ENCODE measurements at regions not wholly inside any gene's neighbourhood (a gene's known extent, or its start where the extent isn't known, plus 50 kb on each side); places are given as distances from the start of the nearest gene placed in this dataset.

- Histone ChIP-seq H3K4me2 (no peak overlapping the region), H3K4me3 (no peak overlapping the region), H3K9me3 (0 out of 3 replicates have a peak, but pooled peaks cover 4% of the 10 kb centered on the region), H3K4me1 (no peaks in the 10 kb centered on the region), H3K27ac (peak overlapping the region in 1 of 2 experiments; percentile 35; a peak in 1 of 6 replicates)
- WGBS (ENCODE audit: missing lambda C conversion rate), result 13% methylated on average over 1 of the region's 1 CpG
- no peak for FAIRE-seq
- ChIA-PET POLR2A (no interaction called here), CTCF (interaction anchor here (1.0 kb wide), 1 partner anchor 27 kb away, joined by 3 read pairs; no protein-coding TSS in a partner anchor)
- TF ChIP-seq, protein P1, sequence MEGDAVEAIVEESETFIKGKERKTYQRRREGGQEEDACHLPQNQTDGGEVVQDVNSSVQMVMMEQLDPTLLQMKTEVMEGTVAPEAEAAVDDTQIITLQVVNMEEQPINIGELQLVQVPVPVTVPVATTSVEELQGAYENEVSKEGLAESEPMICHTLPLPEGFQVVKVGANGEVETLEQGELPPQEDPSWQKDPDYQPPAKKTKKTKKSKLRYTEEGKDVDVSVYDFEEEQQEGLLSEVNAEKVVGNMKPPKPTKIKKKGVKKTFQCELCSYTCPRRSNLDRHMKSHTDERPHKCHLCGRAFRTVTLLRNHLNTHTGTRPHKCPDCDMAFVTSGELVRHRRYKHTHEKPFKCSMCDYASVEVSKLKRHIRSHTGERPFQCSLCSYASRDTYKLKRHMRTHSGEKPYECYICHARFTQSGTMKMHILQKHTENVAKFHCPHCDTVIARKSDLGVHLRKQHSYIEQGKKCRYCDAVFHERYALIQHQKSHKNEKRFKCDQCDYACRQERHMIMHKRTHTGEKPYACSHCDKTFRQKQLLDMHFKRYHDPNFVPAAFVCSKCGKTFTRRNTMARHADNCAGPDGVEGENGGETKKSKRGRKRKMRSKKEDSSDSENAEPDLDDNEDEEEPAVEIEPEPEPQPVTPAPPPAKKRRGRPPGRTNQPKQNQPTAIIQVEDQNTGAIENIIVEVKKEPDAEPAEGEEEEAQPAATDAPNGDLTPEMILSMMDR (IDR thresholded peaks at IDR 0.05), result no peak
- TF ChIP-seq NFE2L2 (conservative IDR thresholded peaks at IDR 0.05; ENCODE audit: low read length), result no peak
- TF ChIP-seq TP53 (CRISPR knock-in tag; IDR thresholded peaks at IDR 0.05), result no peak
- no peak for TF ChIP-seq NPAS2 (CRISPR knock-in tag; IDR thresholded peaks at IDR 0.05; ENCODE audit: borderline replicate concordance)
- no peak for TF ChIP-seq CHD4 (IDR thresholded peaks at IDR 0.05; ENCODE audit: borderline replicate concordance)
- no peak for DNase-seq (ENCODE audit: low read depth in 1 of 2, low spot score in 1 of 2)
- ATAC-seq, result no peak
Observed at GRCh38 chr2:234804704-234805103, 147.1 kb upstream of the SH3BP4 start.

DNA sequence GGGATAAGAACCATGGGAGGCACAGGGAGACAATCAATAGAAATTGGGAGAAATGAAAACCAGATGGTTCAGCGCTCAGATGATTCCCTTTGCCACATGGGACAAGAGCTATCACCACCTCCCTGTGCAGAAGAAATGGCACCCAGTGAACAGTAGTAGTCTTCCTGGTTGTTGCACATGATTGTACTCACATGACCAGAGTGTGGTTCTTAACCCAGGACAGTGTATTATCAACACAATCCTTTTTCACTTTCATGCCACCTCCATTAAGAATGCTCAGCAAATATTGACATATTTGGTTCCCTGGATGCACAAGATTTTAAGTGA, 149.0 kb upstream of the SH3BP4 start:
- Histone ChIP-seq H3K4me2 (no peak overlapping the region), H3K4me3 (no peak overlapping the region), H3K4me1 (no peaks in the 10 kb centered on the region), H3K9me3 (0 out of 3 replicates have a peak, but pooled peaks cover 4% of the 10 kb centered on the region), H3K27ac (no peak overlapping the region)
- CTCF ChIA-PET, result no interaction called here
- WGBS (ENCODE audit: missing lambda C conversion rate), result 93% methylated on average over 1 of the region's 1 CpG
- POLR2A ChIA-PET, result no interaction called here
- DNase-seq (ENCODE audit: low read depth in 1 of 2, low spot score in 1 of 2) (no peak), FAIRE-seq (no peak), ATAC-seq (no peak)
- TF ChIP-seq ZNF302 (CRISPR knock-in tag; IDR thresholded peaks at IDR 0.05) (no peak), TFCP2L1 (CRISPR knock-in tag; IDR thresholded peaks at IDR 0.05) (no peak), CHD4 (IDR thresholded peaks at IDR 0.05; ENCODE audit: borderline replicate concordance) (no peak), CHD2 (IDR thresholded peaks at IDR 0.05; ENCODE audit: low read length, partially characterized antibody) (no peak), POLR2A (IDR thresholded peaks at IDR 0.05; ENCODE audit: low read length) (no peak), HDAC2 (IDR thresholded peaks at IDR 0.05) (no peak), FOSL2 (IDR thresholded peaks at IDR 0.05) (no peak), FOSL2 (CRISPR knock-in tag; IDR thresholded peaks at IDR 0.05) (no peak), NFE2L2 (conservative IDR thresholded peaks at IDR 0.05; ENCODE audit: low read length) (no peak), RFX5 (IDR thresholded peaks at IDR 0.05) (no peak), GATA3 (IDR thresholded peaks at IDR 0.05; ENCODE audit: borderline replicate concordance) (no peak), HOXB13 (CRISPR knock-in tag; IDR thresholded peaks at IDR 0.05; ENCODE audit: low read depth) (no peak), RARB (CRISPR knock-in tag; IDR thresholded peaks at IDR 0.05) (no peak), REST (IDR thresholded peaks at IDR 0.05) (no peak), RNF2 (IDR thresholded peaks at IDR 0.05; ENCODE audit: borderline replicate concordance, low read depth) (no peak), HOXB5 (CRISPR knock-in tag; IDR thresholded peaks at IDR 0.05) (no peak), MYC (IDR thresholded peaks at IDR 0.05; ENCODE audit: borderline replicate concordance, low read length) (no peak), RCOR1 (IDR thresholded peaks at IDR 0.05; ENCODE audit: low read depth, low read length) (no peak)
- TF ChIP-seq, protein P2, sequence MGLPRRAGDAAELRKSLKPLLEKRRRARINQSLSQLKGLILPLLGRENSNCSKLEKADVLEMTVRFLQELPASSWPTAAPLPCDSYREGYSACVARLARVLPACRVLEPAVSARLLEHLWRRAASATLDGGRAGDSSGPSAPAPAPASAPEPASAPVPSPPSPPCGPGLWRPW (IDR thresholded peaks at IDR 0.05), result no peak
- TF ChIP-seq, protein P3, sequence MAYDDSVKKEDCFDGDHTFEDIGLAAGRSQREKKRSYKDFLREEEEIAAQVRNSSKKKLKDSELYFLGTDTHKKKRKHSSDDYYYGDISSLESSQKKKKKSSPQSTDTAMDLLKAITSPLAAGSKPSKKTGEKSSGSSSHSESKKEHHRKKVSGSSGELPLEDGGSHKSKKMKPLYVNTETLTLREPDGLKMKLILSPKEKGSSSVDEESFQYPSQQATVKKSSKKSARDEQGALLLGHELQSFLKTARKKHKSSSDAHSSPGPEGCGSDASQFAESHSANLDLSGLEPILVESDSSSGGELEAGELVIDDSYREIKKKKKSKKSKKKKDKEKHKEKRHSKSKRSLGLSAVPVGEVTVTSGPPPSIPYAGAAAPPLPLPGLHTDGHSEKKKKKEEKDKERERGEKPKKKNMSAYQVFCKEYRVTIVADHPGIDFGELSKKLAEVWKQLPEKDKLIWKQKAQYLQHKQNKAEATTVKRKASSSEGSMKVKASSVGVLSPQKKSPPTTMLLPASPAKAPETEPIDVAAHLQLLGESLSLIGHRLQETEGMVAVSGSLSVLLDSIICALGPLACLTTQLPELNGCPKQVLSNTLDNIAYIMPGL (CRISPR knock-in tag; IDR thresholded peaks at IDR 0.05; ENCODE audit: borderline replicate concordance), result no peak
